AG04449 (cell line): ENCODE measurements at regions not wholly inside any gene's neighbourhood (a gene's known extent, or its start where the extent isn't known, plus 50 kb on each side); places are given as distances from the start of the nearest gene placed in this dataset.

Experiments
- CTCF ChIA-PET: fragments of 350-600 bp; formaldehyde crosslinking; extraction: SDS; loops from one replicate; lab custom pipeline; 2021; ENCODE audit warnings: antibody characterized with exemption; lab: Yijun Ruan, JAX
- POLR2A ChIA-PET: fragments of 400-600, 350-600 bp; formaldehyde crosslinking; extraction: SDS; loops from one replicate; lab custom pipeline; 2020; ENCODE audit warnings: antibody characterized with exemption, inconsistent platforms; lab: Yijun Ruan, JAX
- DNase-seq: peaks from one replicate; pipeline ENCODE4 v3.0.0-alpha.2; 2010; ENCODE audit warnings: low read depth, low spot score
- H3K4me3 ChIP-seq: 2 replicates; pipeline ENCODE4 v1.5.1; 2011; ENCODE audit warnings: low read depth, mild to moderate bottlenecking, control low read depth, low read length
- CTCF ChIP-seq: IDR thresholded peaks from one replicate; pipeline ENCODE4 v1.5.1; 2011; ENCODE audit warnings: mild to moderate bottlenecking, moderate library complexity, low read length, control low read depth, inconsistent platforms; ENCODE audit not compliant: insufficient read depth; ENCODE audit errors: missing control alignments

DNA sequence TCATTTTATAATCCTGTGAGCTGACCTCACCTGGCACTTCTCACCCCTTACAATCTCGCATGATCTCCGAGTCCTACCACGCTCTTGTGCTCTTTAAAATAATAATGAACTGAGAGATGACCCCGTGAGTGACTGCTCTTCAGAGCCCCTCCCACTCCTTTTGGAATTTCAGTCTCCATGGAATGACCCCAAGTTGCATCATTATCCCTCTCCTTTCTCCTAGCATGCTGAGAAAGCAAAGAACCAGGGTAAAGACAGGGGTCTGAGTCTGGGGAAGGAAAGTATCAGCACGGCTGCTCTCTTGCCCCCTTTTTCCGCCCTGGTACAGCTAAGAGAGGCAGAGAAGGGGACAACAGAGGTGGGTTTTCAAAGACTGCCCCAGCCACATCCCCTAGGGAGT is 178.3 kb upstream of the PLEKHA5 start:
- POLR2A ChIA-PET, result no interaction called here

GRCh38 chr12:18953505-18953904 is 176.0 kb upstream of the PLEKHA5 start:
- POLR2A ChIA-PET, result no interaction called here
- no peak for TF ChIP-seq CTCF
- CTCF ChIA-PET, result no interaction called here

More for the DNA sequence above, 178.3 kb upstream of the PLEKHA5 start:
- no peak overlapping the region for H3K4me3 ChIP-seq
- DNase-seq, result no peak
- CTCF ChIA-PET, result interaction anchor here (1.7 kb wide), 1 partner anchor 17 kb away, joined by 4 read pairs; no protein-coding TSS in a partner anchor
- no peak for TF ChIP-seq CTCF

DNA sequence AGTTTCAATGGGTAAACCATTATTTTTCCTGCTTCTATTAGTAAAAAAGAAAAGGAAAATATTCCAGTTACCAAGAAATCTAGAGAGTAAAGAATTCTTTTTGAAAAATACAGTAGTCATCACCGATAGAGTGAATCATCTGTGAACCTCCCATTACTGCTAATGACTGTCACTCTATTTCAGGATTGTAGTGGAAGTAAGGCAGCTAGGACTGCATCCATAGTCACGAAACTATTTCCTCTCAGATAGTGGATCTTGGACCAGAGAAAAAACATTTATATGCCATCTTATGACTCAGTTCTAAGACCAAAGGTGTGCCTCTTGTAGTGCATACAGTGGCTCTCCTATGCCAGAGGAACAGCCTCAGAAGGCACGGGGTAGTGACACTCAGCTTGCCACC is 173.9 kb upstream of the PLEKHA5 start:
- DNase-seq, result peak; percentile 5
- no peak for TF ChIP-seq CTCF
- POLR2A ChIA-PET, result no interaction called here
- CTCF ChIA-PET, result interaction anchor here (1.6 kb wide), 1 partner anchor 231 kb away, joined by 5 read pairs; no protein-coding TSS in a partner anchor
- no peak overlapping the region for H3K4me3 ChIP-seq

More at GRCh38 chr12:18953505-18953904, 176.0 kb upstream of the PLEKHA5 start:
- no peak overlapping the region for H3K4me3 ChIP-seq
- no peak for DNase-seq

- POLR2A ChIA-PET, result no interaction called here
- TF ChIP-seq CTCF, result no peak
- H3K4me3 ChIP-seq, result no peak overlapping the region
- DNase-seq, result no peak
- CTCF ChIA-PET, result no interaction called here
Measured at GRCh38 chr12:18965203-18965602, 164.3 kb upstream of the PLEKHA5 start.

- H3K4me3 ChIP-seq, result no peak overlapping the region
- ChIA-PET POLR2A (no interaction called here), CTCF (no interaction called here)
- DNase-seq, result no peak
- no peak for TF ChIP-seq CTCF
Measured at GRCh38 chr12:18966954-18967353, 162.6 kb upstream of the PLEKHA5 start.

- DNase-seq, result no peak
- no peak overlapping the region for H3K4me3 ChIP-seq
- ChIA-PET POLR2A (no interaction called here), CTCF (interaction anchor here (1.0 kb wide), 1 partner anchor 16 kb away, joined by 4 read pairs; no protein-coding TSS in a partner anchor)
- no peak for TF ChIP-seq CTCF
Measured at GRCh38 chr12:18967814-18968213, 161.7 kb upstream of the PLEKHA5 start.
